GM21447 (cell line): ENCODE measurements at regions not wholly inside any gene's neighbourhood (a gene's known extent, or its start where the extent isn't known, plus 50 kb on each side); places are given as distances from the start of the nearest gene placed in this dataset.

Source experiments
- ATAC-seq: cut with Tn5 transposase; IDR thresholded peaks from one replicate; pipeline ENCODE4 v1.9.1; 2021; ENCODE audit not compliant: unreplicated experiment

DNA sequence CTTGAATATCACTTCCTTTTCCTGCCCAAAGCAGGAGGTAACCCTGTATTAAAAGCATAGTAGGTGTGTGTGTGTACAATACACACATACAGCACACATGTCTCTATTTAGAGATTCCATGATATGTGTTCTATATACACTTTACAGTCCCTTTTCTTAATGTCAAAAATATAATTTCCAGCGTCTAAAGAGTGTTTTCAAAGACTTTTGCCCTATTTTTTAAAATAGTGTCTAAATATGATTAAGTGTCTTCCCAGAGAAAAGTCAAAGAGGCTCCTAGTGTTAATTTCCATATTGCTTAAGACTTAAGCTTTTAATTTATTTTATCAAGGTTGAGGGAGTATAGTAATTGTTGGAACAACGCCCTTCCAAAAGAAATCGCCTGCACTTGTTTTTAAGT lies 420.3 kb upstream of the POU3F3 start:
- no peak for ATAC-seq

- no peak for ATAC-seq
Measured at GRCh38 chr2:104434318-104434792, 419.6 kb upstream of the POU3F3 start.

DNA sequence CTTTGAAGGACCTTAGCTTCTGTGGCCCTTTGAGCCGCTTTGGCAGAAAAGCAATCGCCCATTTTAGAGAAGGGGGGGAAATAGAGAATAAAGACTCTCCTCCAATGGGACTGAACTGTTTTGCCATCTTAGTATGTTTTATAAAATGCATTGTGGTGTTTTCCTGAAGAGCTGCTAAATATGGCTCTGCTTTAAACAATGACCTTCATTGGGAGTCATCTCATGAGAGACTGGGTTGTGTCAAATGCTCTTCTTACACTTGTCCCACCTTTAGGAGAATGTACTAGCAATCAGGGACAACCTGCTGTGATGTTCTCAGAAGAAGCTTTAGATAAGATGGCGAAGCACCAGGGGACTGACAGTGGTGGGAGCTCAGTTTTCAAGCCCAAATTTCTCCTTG lies 418.9 kb upstream of the POU3F3 start:
- ATAC-seq, result no peak

DNA sequence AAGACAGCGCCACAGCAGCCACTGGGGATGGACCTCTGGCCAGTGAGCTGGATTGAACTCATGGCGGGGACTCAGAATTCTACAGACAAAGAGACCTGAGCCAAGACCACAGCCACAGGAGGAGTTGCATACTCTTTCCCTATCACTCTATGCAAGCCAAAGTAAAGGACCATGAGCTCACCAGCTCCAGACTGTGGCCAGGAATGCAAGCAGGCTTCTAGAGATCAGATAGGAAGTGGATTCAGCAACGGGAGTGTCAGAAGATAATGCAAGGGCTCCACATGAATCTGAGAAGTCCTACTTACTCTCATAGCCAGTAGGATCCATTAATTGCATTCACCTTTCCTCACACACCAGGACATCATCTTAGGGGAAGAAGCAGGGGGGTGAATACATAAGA lies 415.4 kb upstream of the POU3F3 start:
- no peak for ATAC-seq

DNA sequence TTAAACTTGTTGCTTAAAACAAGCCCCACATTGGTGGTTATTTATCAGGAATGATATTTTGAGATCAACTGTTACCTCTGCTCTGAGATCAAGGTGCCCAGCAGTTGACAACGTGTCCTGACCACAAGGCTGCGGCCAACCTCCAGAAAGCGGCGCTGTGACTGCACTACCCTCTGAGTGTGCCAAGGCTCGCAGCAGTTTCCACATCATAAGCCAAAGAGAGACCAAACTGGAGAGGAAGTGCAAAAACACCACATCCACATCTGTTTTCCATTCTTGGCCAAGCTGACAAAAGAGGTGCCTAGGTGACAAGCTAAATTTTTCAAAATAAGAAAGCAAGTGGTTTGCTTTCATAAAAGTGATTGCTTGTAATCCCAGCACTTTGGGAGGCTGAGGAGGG lies 410.8 kb upstream of the POU3F3 start:
- ATAC-seq, result no peak

GRCh38 chr2:104444392-104444791 lies 409.5 kb upstream of the POU3F3 start:
- no peak for ATAC-seq

DNA sequence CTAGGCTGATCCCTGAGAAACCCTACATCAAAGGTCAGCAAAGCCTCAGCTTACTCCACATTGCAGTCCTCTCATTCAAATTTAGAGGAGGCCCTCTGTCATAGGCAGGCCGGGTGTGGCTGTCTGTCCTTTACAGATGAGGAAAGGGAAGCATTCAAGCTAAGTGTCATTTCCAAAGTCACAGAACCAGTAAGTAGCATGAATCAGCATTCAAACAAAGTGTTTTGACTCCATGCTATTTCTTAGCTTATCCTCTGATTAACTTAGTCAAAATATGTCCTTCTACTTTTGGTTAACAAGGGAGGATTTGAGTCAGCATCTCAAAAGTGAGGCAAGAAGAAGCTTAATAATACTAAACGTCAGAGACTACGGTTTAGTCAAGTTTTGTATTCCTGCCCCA lies 409.0 kb upstream of the POU3F3 start:
- ATAC-seq, result no peak

- ATAC-seq, result no peak
Measured at GRCh38 chr2:104447831-104448434, 406.0 kb upstream of the POU3F3 start.

DNA sequence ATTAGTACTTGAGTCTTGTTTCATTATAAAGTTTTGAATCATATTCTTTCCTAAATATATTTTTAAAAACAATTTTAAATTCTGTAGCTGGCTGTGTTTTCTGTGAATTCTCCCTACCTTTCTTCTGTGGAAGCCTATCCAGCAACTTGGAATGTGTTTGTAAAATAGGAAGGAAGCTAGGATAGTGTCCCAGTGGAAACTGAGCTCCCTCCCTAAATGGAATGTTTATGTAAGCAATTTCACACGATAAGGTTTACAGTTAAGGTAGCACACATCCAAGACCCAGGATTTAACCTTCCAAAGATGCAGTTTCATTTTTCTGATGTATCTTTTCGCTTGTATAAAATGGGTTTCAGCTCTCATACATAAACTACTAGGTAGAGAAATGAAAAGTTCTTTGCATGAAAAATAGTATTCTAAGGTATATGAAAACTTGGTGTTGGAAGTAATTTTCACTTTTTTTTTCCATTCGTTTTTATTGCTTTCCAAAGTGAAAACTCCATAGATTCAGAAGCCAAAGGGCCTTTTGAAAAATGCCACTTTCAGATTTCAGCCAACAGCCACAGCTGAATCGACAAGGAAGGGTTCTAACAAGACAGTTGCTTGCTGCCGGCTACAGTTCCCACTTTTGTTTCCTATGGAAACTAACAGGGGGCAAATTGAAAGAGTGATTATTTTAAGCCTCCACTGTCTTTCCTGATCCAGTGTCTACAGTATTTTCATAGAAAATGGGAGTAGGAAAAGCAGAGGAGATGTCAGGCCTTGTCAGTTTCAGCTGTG lies 405.1 kb upstream of the POU3F3 start:
- ATAC-seq, result no peak

- ATAC-seq, result no peak
Measured at GRCh38 chr2:104452558-104452957, 401.4 kb upstream of the POU3F3 start.

- no peak for ATAC-seq
Measured at GRCh38 chr2:104462731-104463130, 391.2 kb upstream of the POU3F3 start.

- no peak for ATAC-seq
Measured at GRCh38 chr2:104465981-104466380, 387.9 kb upstream of the POU3F3 start.

DNA sequence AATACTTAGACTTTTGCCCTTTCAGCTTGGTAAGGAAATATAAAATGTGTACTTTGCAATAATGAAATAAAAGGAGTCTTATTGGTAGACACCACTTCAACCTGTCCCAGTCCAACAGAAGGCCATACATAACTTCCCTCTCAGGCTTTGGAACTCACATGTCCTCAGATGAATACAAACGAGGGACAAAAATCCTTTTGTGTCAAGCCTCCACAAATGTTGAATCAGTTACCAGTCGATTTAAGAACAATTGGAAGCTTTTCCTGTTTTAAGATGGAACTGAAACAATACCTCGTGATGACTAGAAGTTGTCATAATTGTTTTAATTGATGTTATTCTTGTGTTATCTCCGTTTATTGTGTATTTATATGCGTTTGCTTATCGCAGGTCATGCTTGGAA lies 385.1 kb upstream of the POU3F3 start:
- ATAC-seq, result no peak

GRCh38 chr2:104472076-104472475 lies 381.8 kb upstream of the POU3F3 start:
- ATAC-seq, result no peak

GRCh38 chr2:104473546-104473945 lies 380.4 kb upstream of the POU3F3 start:
- ATAC-seq, result no peak

DNA sequence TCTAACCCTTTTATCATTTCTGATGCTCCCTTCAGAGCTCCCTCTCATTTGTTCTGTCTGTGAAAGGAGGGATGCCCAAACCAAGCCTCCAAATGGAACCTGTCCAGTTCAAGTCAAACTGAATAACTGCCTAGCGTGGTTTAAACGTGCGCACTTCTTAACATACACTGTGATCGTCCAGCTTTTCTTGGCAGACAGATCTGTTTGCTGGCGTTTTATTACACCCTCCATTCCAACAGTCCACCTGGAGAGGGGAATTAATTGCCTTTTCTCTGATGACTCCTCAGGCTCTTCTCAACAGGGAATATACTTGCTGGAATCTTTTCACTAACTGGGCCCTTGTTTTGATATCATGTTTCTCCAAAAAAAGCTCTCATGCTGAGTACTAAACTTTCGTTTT lies 379.2 kb upstream of the POU3F3 start:
- ATAC-seq, result no peak

DNA sequence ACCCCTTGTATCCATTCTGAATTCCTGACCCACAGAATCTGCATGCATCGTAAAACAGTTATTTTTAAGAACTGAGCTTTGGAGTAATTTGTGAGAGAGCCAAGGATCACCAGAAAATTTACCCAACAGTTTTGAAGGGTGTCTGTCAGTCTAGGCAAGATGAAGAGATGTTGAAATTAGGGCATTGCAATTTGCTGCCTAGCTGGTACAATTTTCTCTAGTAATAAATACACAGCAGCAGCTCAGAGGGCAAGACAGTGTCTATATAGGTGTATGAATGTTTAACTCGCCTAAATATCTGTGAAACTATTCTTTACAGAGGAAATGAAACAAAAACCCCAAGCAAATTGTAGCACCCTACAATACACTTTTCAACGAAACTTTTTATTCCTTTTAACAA lies 377.8 kb upstream of the POU3F3 start:
- ATAC-seq, result no peak

DNA sequence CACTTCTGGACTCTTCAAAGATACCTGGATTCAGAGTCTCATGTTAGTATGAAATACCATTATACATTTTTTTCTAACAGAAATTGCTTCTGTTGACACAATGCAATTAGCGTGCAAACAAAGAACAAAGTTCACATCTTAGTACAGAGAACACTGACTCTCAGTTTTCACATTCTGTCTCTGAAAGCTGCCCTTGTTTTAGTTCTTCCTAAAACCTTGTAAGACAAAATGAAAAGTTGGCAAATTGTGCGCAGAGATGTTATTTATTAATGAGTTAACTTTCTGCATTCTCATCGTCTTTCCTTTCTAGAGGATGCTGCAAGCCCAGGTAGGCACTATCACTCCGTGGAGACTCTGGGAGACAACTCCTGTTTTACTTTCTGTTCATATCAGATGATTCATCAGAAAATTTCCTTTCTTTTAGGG lies 377.3 kb upstream of the POU3F3 start:
- no peak for ATAC-seq

DNA sequence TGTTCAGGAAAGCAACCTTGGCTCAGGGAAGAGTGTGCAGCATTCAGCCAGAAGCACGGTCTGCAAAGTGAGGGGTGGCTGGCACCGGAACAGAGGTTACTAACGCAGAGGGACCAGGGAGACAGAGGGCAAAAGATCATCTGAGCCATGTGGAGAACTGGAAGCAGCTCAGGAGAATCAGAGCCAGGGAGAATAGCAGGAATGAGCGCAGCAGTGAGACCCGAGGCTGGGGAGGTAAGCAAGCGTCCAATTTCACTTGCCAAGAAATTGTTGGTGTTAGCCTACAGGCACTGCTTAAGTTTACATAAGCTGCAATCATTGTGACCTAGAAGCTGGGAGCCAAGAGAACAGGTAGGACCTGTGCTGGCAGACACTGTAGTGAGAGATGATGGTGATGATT lies 372.6 kb upstream of the POU3F3 start:
- no peak for ATAC-seq

GRCh38 chr2:104487366-104487765 lies 366.5 kb upstream of the POU3F3 start:
- no peak for ATAC-seq

- no peak for ATAC-seq
Measured at GRCh38 chr2:104493698-104494097, 360.2 kb upstream of the POU3F3 start.

DNA sequence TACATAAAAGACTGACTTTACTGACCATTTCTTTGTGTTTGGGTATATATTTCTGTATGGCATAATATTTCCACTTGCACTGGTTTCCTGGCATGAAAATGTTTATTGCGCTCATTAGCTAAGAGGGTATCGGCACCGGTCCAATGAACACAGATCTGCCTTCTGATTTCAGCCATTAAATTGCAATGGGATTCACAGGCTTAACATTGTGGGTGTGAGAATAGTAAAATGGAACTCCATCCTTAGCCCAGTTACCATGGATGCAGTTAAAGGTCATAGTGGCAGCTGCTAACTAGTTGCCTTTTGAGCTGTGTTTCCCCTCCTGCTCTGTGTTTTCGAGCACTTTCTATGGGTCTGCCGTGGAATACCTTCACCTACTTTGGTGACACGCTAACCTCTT lies 352.6 kb upstream of the POU3F3 start:
- ATAC-seq, result no peak

DNA sequence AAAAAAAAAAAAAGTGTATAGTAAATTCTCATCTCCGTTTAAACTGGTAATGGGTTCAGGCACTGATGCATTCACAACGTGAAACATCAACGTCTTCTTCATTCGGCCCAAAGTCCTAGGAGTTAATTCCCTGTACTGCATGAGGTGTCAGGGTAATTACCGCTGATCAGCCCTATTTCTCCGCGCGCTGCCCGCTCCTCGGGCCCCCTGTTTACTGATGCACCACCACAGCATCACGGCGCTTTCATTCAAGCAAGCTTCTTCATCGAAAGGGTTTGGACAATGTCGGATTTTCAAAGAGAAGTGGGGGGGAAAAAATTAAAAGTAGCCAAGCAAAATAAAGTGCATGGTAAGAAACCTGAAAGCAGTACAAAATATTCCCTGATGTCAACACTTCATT lies 352.0 kb upstream of the POU3F3 start:
- ATAC-seq, result no peak
